CD4-positive, alpha-beta T cell treated with Interleukin-6 for 4 hours (primary cell): ENCODE measurements at regions not wholly inside any gene's neighbourhood (a gene's known extent, or its start where the extent isn't known, plus 50 kb on each side); places are given as distances from the start of the nearest gene placed in this dataset.
"Not testable (repeated sequence)": the region's sequence is repeated elsewhere in the genome, so short reads cannot be mapped to it uniquely, and the experiment has no call there.

Source experiments
- DNase-seq: peaks from one replicate; pipeline ENCODE4 v3.0.0-alpha.2; 2020; ENCODE audit warnings: mixed read lengths

- DNase-seq, result not testable (repeated sequence)
Measured at GRCh38 chr16:32116533-32116932, 136.6 kb upstream of the TP53TG3D start.

GRCh38 chr16:32120372-32120771, 132.7 kb upstream of the TP53TG3D start:
- not testable (repeated sequence) for DNase-seq

- DNase-seq, result not testable (repeated sequence)
Measured at GRCh38 chr16:32120779-32121178, 132.3 kb upstream of the TP53TG3D start.

GRCh38 chr16:32121273-32121900, 131.7 kb upstream of the TP53TG3D start:
- not testable (repeated sequence) for DNase-seq

GRCh38 chr16:32152434-32152833, 100.7 kb upstream of the TP53TG3D start:
- not testable (repeated sequence) for DNase-seq

GRCh38 chr16:32187918-32188669, 65.0 kb upstream of the TP53TG3D start:
- not testable (repeated sequence) for DNase-seq

GRCh38 chr16:32202585-32202984, 50.5 kb upstream of the TP53TG3D start:
- DNase-seq, result not testable (repeated sequence)
